Activated CD8-positive, alpha-beta memory T cell treated with anti-CD3 and anti-CD28 coated beads for 1 hour (primary cell): ENCODE measurements at regions not wholly inside any gene's neighbourhood (a gene's known extent, or its start where the extent isn't known, plus 50 kb on each side); places are given as distances from the start of the nearest gene placed in this dataset.
"Not testable (repeated sequence)": the region's sequence is repeated elsewhere in the genome, so short reads cannot be mapped to it uniquely, and the experiment has no call there.

Experiments used
- DNase-seq, 2 donors: peaks; one replicate each; pipeline ENCODE4 v3.0.0-alpha.2; 2020; ENCODE audit warnings: low read depth in 1 of 2; ENCODE audit errors: extremely low read depth in 1 of 2

GRCh38 chr16:17759451-17760390 is 289.0 kb upstream of the XYLT1 start:
- no peak for DNase-seq

GRCh38 chr16:17757808-17758207 is 287.0 kb upstream of the XYLT1 start:
- no peak for DNase-seq

GRCh38 chr16:17755158-17755557 is 284.4 kb upstream of the XYLT1 start:
- no peak for DNase-seq

GRCh38 chr16:17753434-17753833 is 282.7 kb upstream of the XYLT1 start:
- no peak for DNase-seq

GRCh38 chr16:17749706-17750105 is 278.9 kb upstream of the XYLT1 start:
- DNase-seq, result no peak

GRCh38 chr16:17748044-17748719 is 277.4 kb upstream of the XYLT1 start:
- DNase-seq, result no peak

GRCh38 chr16:17747081-17747756 is 276.5 kb upstream of the XYLT1 start:
- no peak for DNase-seq

- no peak for DNase-seq
These were observed 274.3 kb upstream of the XYLT1 start for GRCh38 chr16:17744921-17745572.

- no peak for DNase-seq
These were observed 272.8 kb upstream of the XYLT1 start for GRCh38 chr16:17743578-17743977.

- DNase-seq, result no peak
These were observed 272.4 kb upstream of the XYLT1 start for GRCh38 chr16:17743158-17743557.

- DNase-seq, result not testable (repeated sequence)
These were observed 264.3 kb upstream of the XYLT1 start for GRCh38 chr16:17735099-17735498.

GRCh38 chr16:17729820-17730219 is 259.1 kb upstream of the XYLT1 start:
- no peak for DNase-seq

GRCh38 chr16:17728196-17728595 is 257.4 kb upstream of the XYLT1 start:
- DNase-seq, result no peak

GRCh38 chr16:17724242-17724898 is 253.6 kb upstream of the XYLT1 start:
- DNase-seq, result no peak

- DNase-seq, result no peak
These were observed 252.9 kb upstream of the XYLT1 start for GRCh38 chr16:17723531-17724134.

- DNase-seq, result no peak
These were observed 247.7 kb upstream of the XYLT1 start for GRCh38 chr16:17718495-17718894.

GRCh38 chr16:17705847-17706246 is 235.1 kb upstream of the XYLT1 start:
- DNase-seq, result no peak

- DNase-seq, result no peak
These were observed 225.9 kb upstream of the XYLT1 start for GRCh38 chr16:17696616-17697015.

- DNase-seq, result no peak
These were observed 221.7 kb upstream of the XYLT1 start for GRCh38 chr16:17692484-17692883.

- no peak for DNase-seq
These were observed 221.1 kb upstream of the XYLT1 start for GRCh38 chr16:17691899-17692176.
